Adrenal gland (tissue), 9 donors: ENCODE measurements at regions not wholly inside any gene's neighbourhood (a gene's known extent, or its start where the extent isn't known, plus 50 kb on each side); places are given as distances from the start of the nearest gene placed in this dataset.

Experiments
- DNase-seq, 7 donors: peaks; one replicate each; pipeline ENCODE4 v3.0.0-alpha.2; 2019 to 2020
- H3K27ac ChIP-seq, 5 donors: fragments of 200-600 bp; sonication (generic) in 4 of 5; 1 replicate in 3 of 5; 2 replicates in 2 of 5; pipeline versions ENCODE4 v1.5.1 to v1.8.0; 2016 to 2020; ENCODE audit warnings: mild to moderate bottlenecking in 1 of 5
- H3K27me3 ChIP-seq: fragments of 200-600 bp; 2 replicates; pipeline ENCODE4 v1.8.0; 2021
- H3K36me3 ChIP-seq, 2 donors: fragments of 200-600 bp; replicated peaks in 1 of 2; 1 replicate in 1 of 2; 2 replicates in 1 of 2; pipeline versions ENCODE4 v1.5.1 to v1.8.0; 2018 to 2022
- H3K4me1 ChIP-seq, 2 donors: fragments of 200-600 bp; replicated peaks in 1 of 2; 1 replicate in 1 of 2; 2 replicates in 1 of 2; pipeline versions ENCODE4 v1.5.1 to v1.8.0; 2018 to 2021
- H3K4me3 ChIP-seq, 4 donors: fragments of 200-600 bp; sonication (generic) in 3 of 4; one replicate each; pipeline ENCODE4 v1.5.1; 2016 to 2018
- H3K9me3 ChIP-seq, 3 donors: fragments of 200-600 bp; sonication (generic) in 1 of 3; replicated peaks in 1 of 3; 1 replicate in 2 of 3; 2 replicates in 1 of 3; pipeline versions ENCODE4 v1.5.1 to v1.8.0; 2016 to 2021
- CTCF ChIP-seq, 6 experiments: fragments of 450-650 bp in 4 of 6; fragments of 200-600 bp in 2 of 6; sonication (generic) in 1 of 6; IDR thresholded peaks; 1 replicate in 5 of 6; 2 replicates in 1 of 6; pipeline versions ENCODE4 v1.5.1 to v1.8.0; 2016 to 2021; ENCODE audit warnings: antibody characterized with exemption in 6 of 6, mild to moderate bottlenecking in 2 of 6, moderate library complexity in 1 of 6
- POLR2A ChIP-seq, 2 donors: fragments of 450-650 bp; IDR thresholded peaks; one replicate each; pipeline ENCODE4 v1.6.1; 2017; ENCODE audit warnings: antibody characterized with exemption in 2 of 2, mild to moderate bottlenecking in 2 of 2, moderate library complexity in 1 of 2
- WGBS, 4 donors: extraction: QIAGEN DNeasy Blood & Tissue Kit in 2 of 4; methylation state at CpG; one replicate each; pipeline versions ENCODE4 v1.1.5 to v1.1.7; 2013 to 2017; 5-methylcytosine and 5-hydroxymethylcytosine counted together
- intact Hi-C, 2 donors: fragments of 100-400 bp; cut with DNase I; formaldehyde crosslinking; loops; one replicate each; pipeline versions ENCODE4 v1.14.1 to v1.15.0; 2022 to 2023
- donor health status: healthy with polysubstance abuse.
- donor health status: Bipolar disorder and iron deficiency.
- donor health status: DM: yes; HTN: yes; CAD: no.
- donor health status: DM: no; HTN: no; CAD: no.
- donor health status: DM: no; HTN: no; CAD: no.

- Histone ChIP-seq H3K4me3 (no peak overlapping the region), H3K4me1 (no peaks in the 10 kb centered on the region), H3K36me3 (no peaks in the 10 kb centered on the region), H3K27ac (no peak overlapping the region), H3K9me3 (no peaks in the 10 kb centered on the region), H3K27me3 (no peaks in the 10 kb centered on the region)
- intact Hi-C loops = no loop called here
- TF ChIP-seq CTCF (IDR thresholded peaks at IDR 0.05) (no peak), POLR2A (IDR thresholded peaks at IDR 0.05) (no peak)
- WGBS, 4 donors = 16 to 52% (median 37%) methylated on average over 1 of the region's 1 CpG
- DNase-seq = no peak
Measured at GRCh38 chr12:19068137-19068536, 61.4 kb upstream of the PLEKHA5 start.

GRCh38 chr12:19070341-19070740 is 59.2 kb upstream of the PLEKHA5 start:
- H3K9me3 ChIP-seq = no peaks in the 10 kb centered on the region
- WGBS, 4 donors = 70 to 91% (median 83%) methylated on average over 1 of the region's 1 CpG
- no peaks in the 10 kb centered on the region for H3K36me3 ChIP-seq
- no peak overlapping the region for H3K27ac ChIP-seq
- no peak overlapping the region for H3K4me3 ChIP-seq
- no peaks in the 10 kb centered on the region for H3K27me3 ChIP-seq
- intact Hi-C loops = no loop called here
- H3K4me1 ChIP-seq = no peaks in the 10 kb centered on the region
- no peak for DNase-seq
- no peak for TF ChIP-seq POLR2A (IDR thresholded peaks at IDR 0.05)
- no peak for TF ChIP-seq CTCF (IDR thresholded peaks at IDR 0.05)

GRCh38 chr12:19074700-19075099 is 54.8 kb upstream of the PLEKHA5 start:
- TF ChIP-seq POLR2A (IDR thresholded peaks at IDR 0.05) = no peak
- DNase-seq = no peak
- intact Hi-C loops = no loop called here
- no peak overlapping the region for H3K27ac ChIP-seq
- H3K36me3 ChIP-seq = no peaks in the 10 kb centered on the region
- WGBS, 4 donors = 65 to 84% (median 73%) methylated on average over 4 of the region's 4 CpGs
- H3K9me3 ChIP-seq = no peaks in the 10 kb centered on the region
- no peaks in the 10 kb centered on the region for H3K27me3 ChIP-seq
- H3K4me1 ChIP-seq = no peaks in the 10 kb centered on the region
- no peak overlapping the region for H3K4me3 ChIP-seq

GRCh38 chr12:19075711-19076340 is 53.7 kb upstream of the PLEKHA5 start:
- no peak for DNase-seq
- intact Hi-C loops = no loop called here
- WGBS, 4 donors = 87 to 91% (median 90%) methylated on average over 3 of the region's 3 CpGs
- TF ChIP-seq CTCF (IDR thresholded peaks at IDR 0.05) = no peak
- no peak for TF ChIP-seq POLR2A (IDR thresholded peaks at IDR 0.05)
- Histone ChIP-seq H3K27ac (no peak overlapping the region), H3K4me1 (no peaks in the 10 kb centered on the region), H3K27me3 (no peaks in the 10 kb centered on the region), H3K9me3 (no peaks in the 10 kb centered on the region), H3K4me3 (no peak overlapping the region), H3K36me3 (no peaks in the 10 kb centered on the region)
